Psoas muscle (tissue), 7 donors: ENCODE measurements at regions not wholly inside any gene's neighbourhood (a gene's known extent, or its start where the extent isn't known, plus 50 kb on each side); places are given as distances from the start of the nearest gene placed in this dataset.

Experiments used
- ATAC-seq, 4 donors: fragments of 200-7000 bp; cut with Tn5 transposase; one replicate each; pipeline ENCODE4 v1.9.1; 2020; ENCODE audit warnings: moderate library complexity in 3 of 4, mild to moderate bottlenecking in 2 of 4
- DNase-seq, 2 donors: peaks; one replicate each; pipeline ENCODE4 v3.0.0-alpha.2; 2020
- H3K27ac ChIP-seq: fragments of 200-600 bp; one replicate; pipeline ENCODE4 v1.8.0; 2022
- H3K27me3 ChIP-seq, 3 donors: fragments of 200-600 bp in 1 of 3; one replicate each; pipeline versions ENCODE4 v1.6.1 to v1.8.0; 2013 to 2022; ENCODE audit warnings: low read length in 2 of 3, mild to moderate bottlenecking in 2 of 3, moderate library complexity in 1 of 3; ENCODE audit not compliant: insufficient read depth in 3 of 3
- H3K36me3 ChIP-seq, 2 donors: fragments of 200-600 bp in 1 of 2; one replicate each; pipeline versions ENCODE4 v1.6.1 to v1.8.0; 2013 to 2022; ENCODE audit warnings: low read depth in 1 of 2, mild to moderate bottlenecking in 1 of 2, moderate library complexity in 1 of 2; ENCODE audit not compliant: insufficient read depth in 1 of 2
- H3K4me1 ChIP-seq: fragments of 200-600 bp; one replicate; pipeline ENCODE4 v1.8.0; 2022
- H3K4me3 ChIP-seq: fragments of 200-600 bp; one replicate; pipeline ENCODE4 v1.8.0; 2022; ENCODE audit warnings: mild to moderate bottlenecking
- H3K9me3 ChIP-seq: fragments of 200-600 bp; one replicate; pipeline ENCODE4 v1.8.0; 2022
- CTCF ChIP-seq: fragments of 200-600 bp; IDR thresholded peaks from one replicate; pipeline ENCODE4 v1.8.0; 2022; ENCODE audit warnings: antibody characterized with exemption
- WGBS, 3 donors: extraction: QIAGEN DNeasy Blood & Tissue Kit; methylation state at CpG; one replicate each; pipeline versions ENCODE4 v1.1.6 to v1.1.7; 2013; 5-methylcytosine and 5-hydroxymethylcytosine counted together
- intact Hi-C, 2 donors: fragments of 100-400 bp; cut with DNase I; formaldehyde crosslinking; loops; one replicate each; pipeline versions ENCODE4 v1.11.0 to v1.14.2; 2022
- donor health status: healthy with polysubstance abuse.
- donor health status: DM: no; HTN: no; CAD: no; lungs with moderate emphysema.
- donor health status: Bipolar disorder and iron deficiency.
- donor health status: healthy.
- donor health status: DM: yes; HTN: yes; CAD: no.
- donor health status: DM: no; HTN: no; CAD: no.
- donor health status: DM: yes; HTN: yes; CAD: no.

- no peak for TF ChIP-seq CTCF
- DNase-seq: no peak
- H3K27me3 ChIP-seq: no peaks in the 10 kb centered on the region
- no peak overlapping the region for H3K27ac ChIP-seq
- H3K36me3 ChIP-seq: no peaks in the 10 kb centered on the region
- H3K9me3 ChIP-seq: no peaks in the 10 kb centered on the region
- H3K4me3 ChIP-seq: no peak overlapping the region
- ATAC-seq: no peak
- intact Hi-C loops: no loop called here
- 48 to 52% (median 48%) methylated on average over 1 of the region's 1 CpG for WGBS, 3 donors
- no peaks in the 10 kb centered on the region for H3K4me1 ChIP-seq
These were observed 241.2 kb upstream of the LRRC3B start for GRCh38 chr3:26381411-26381810.

- no peak overlapping the region for H3K27ac ChIP-seq
- no peak for DNase-seq
- ATAC-seq: no peak
- no peak overlapping the region for H3K4me3 ChIP-seq
- 34 to 50% (median 47%) methylated on average over 2 of the region's 2 CpGs for WGBS, 3 donors
- H3K27me3 ChIP-seq: no peaks in the 10 kb centered on the region
- intact Hi-C loops: no loop called here
- H3K4me1 ChIP-seq: no peaks in the 10 kb centered on the region
- no peaks in the 10 kb centered on the region for H3K9me3 ChIP-seq
- no peak for TF ChIP-seq CTCF
- no peaks in the 10 kb centered on the region for H3K36me3 ChIP-seq
These were observed 215.9 kb upstream of the LRRC3B start for GRCh38 chr3:26406636-26407035.

- Histone ChIP-seq H3K4me1 (no peaks in the 10 kb centered on the region), H3K9me3 (no peaks in the 10 kb centered on the region), H3K4me3 (no peak overlapping the region), H3K27ac (no peak overlapping the region), H3K27me3 (no peaks in the 10 kb centered on the region), H3K36me3 (no peaks in the 10 kb centered on the region)
- intact Hi-C loops: no loop called here
- no peak for ATAC-seq
- DNase-seq: no peak
- no peak for TF ChIP-seq CTCF
These were observed 204.0 kb upstream of the LRRC3B start for GRCh38 chr3:26418553-26418952.

- Histone ChIP-seq H3K27me3 (no peaks in the 10 kb centered on the region), H3K4me3 (no peak overlapping the region), H3K27ac (no peak overlapping the region), H3K4me1 (no peaks in the 10 kb centered on the region), H3K9me3 (no peaks in the 10 kb centered on the region), H3K36me3 (no peaks in the 10 kb centered on the region)
- ATAC-seq (no peak), DNase-seq (no peak)
- no peak for TF ChIP-seq CTCF
- intact Hi-C loops: no loop called here
- WGBS, 3 donors: 95 to 98% (median 96%) methylated on average over 2 of the region's 2 CpGs
These were observed 200.2 kb upstream of the LRRC3B start for GRCh38 chr3:26422415-26422814.

GRCh38 chr3:26425076-26425475, 197.5 kb upstream of the LRRC3B start:
- no peaks in the 10 kb centered on the region for H3K4me1 ChIP-seq
- 87 to 91% (median 88%) methylated on average over 3 of the region's 3 CpGs for WGBS, 3 donors

More at GRCh38 chr3:26425076-26425475, 197.5 kb upstream of the LRRC3B start:
- no peaks in the 10 kb centered on the region for H3K27me3 ChIP-seq
- intact Hi-C loops: no loop called here
- TF ChIP-seq CTCF: no peak
- no peaks in the 10 kb centered on the region for H3K36me3 ChIP-seq
- H3K27ac ChIP-seq: no peak overlapping the region
- no peak overlapping the region for H3K4me3 ChIP-seq
- DNase-seq: no peak
- ATAC-seq: no peak
- no peaks in the 10 kb centered on the region for H3K9me3 ChIP-seq
